Medulla oblongata (tissue), 1 donor: ENCODE measurements at regions not wholly inside any gene's neighbourhood (a gene's known extent, or its start where the extent isn't known, plus 50 kb on each side); places are given as distances from the start of the nearest gene placed in this dataset.
A peak's percentile ranks its signal among the peaks of the same experiment; 100 is the strongest.

Experiments used
- DNase-seq: peaks from one replicate; pipeline ENCODE4 v3.0.0-alpha.2; 2015; ENCODE audit errors: extremely low spot score

DNA sequence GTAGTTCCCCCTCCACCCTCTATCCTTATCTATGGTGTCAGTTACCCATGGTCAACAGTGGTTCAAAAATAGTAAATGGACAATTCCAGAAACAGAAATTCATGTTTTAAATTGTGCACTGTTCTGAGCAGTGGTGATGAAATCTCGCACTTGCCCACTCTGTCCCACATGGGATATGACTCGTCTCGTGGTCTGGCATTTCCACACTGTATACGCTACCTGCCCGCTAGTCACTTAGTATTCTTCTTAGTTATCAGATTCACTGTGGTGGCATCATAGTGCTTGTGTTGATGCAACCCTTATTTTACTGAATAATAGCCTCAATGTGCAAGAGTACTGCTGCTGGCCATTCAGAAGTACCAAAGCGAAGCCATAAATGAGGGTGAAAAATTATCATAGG lies 507.0 kb downstream of the SNAPC1 start:
- DNase-seq: no peak

GRCh38 chr14:62270236-62270635 lies 508.0 kb downstream of the SNAPC1 start:
- DNase-seq: no peak

DNA sequence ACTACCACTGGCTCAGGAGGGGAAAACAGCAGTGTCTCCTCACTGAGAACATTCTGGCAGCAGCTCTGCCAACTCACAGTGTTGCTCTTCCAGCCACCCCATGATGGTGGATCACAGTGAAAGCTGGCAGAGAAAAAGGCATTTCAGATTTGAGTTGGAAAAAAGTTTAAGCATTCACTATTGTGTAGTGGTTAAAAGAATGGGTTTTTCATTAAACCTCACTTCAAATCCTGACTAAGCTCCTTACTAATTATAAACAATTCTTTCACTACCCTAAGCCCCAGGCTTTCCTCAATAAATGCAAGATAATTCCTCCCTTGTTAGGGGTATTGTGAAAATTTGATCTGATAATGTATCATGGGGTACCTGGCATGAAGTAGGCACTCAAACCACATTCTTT lies 518.1 kb downstream of the SNAPC1 start:
- DNase-seq: peak; percentile 7

GRCh38 chr14:62283837-62284236 lies 521.6 kb downstream of the SNAPC1 start:
- DNase-seq: no peak

DNA sequence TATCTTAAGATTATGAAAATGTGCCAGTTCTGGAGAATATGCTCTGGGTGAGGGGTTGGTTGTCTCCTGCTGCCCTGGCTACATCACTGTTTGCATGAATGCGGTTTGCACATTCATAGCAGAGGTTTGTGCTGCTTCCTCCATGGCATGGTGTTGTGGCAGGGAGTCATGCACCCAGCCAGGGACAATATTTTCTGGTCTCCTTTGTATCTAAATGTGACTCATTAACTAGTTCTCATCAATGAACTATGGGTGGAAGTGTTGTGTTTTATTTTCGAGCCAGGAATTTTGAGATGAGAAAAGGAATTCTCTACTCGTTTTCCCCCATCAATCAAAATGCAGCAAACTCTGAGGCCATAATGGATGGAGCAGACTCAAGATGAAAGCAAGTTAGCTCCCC lies 527.3 kb downstream of the SNAPC1 start:
- DNase-seq: no peak

DNA sequence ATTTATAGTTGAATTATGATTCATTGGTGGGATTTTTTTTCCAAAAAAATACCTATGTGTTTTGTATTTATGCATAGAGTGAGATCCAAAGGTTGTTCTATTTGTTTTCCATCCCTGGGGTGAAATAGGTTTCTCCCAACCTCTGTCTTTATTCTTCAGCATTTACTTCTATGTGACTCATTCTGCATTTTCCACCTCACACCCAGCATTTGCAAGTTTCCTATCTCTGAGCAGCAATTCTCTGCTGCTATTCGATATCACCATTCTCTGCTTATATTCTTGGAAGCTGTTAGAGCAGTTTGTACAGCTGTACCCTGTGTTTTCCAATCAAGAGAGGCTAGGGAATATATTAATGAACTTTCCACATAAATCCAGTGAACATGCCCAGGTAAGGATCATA lies 538.9 kb downstream of the SNAPC1 start:
- DNase-seq: no peak

DNA sequence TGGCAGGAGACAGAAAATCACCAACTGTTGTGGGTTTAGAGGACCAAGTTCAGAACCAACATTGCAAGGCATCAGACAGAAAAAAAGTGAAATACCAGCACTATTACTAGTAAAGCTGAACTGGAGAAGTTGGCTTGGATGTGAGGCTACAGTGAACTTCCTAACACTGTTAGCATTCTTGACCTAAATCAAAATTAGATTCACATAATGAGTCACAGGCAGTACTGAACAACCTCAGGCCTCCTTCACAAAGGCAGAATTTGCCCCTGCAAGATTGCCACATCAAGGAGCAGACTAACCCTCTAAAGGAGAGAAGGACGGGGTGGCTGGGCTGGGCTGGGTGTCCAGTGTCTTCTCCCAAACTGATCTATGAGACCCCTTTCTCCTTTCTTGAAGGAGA lies 539.7 kb downstream of the SNAPC1 start:
- no peak for DNase-seq

GRCh38 chr14:62303437-62303836 lies 541.2 kb downstream of the SNAPC1 start:
- no peak for DNase-seq

- DNase-seq: no peak
Measured at GRCh38 chr14:62304257-62304656, 542.0 kb downstream of the SNAPC1 start.

DNA sequence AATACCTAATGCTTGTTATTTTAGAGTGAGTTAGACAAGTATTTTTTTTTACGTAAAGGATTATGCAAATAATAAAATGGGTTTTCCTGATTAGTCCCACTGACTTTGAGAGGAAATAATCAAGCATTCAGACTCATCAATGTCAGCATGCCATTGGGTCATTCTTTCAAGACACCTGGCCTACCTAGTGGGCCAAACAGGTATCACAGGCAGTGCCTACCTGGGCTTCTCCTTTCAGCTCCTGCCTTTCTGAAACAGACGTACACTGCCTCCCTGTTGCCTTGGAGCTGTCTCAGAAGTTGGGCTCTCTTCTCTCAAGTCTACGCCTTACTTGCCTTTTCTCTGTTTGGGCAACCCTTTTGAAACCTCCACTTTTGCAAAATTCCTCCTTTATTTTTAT lies 545.6 kb downstream of the SNAPC1 start:
- no peak for DNase-seq

GRCh38 chr14:62308316-62308715 lies 546.1 kb downstream of the SNAPC1 start:
- no peak for DNase-seq

- DNase-seq: no peak
Measured at GRCh38 chr14:62308891-62309290, 546.7 kb downstream of the SNAPC1 start.

DNA sequence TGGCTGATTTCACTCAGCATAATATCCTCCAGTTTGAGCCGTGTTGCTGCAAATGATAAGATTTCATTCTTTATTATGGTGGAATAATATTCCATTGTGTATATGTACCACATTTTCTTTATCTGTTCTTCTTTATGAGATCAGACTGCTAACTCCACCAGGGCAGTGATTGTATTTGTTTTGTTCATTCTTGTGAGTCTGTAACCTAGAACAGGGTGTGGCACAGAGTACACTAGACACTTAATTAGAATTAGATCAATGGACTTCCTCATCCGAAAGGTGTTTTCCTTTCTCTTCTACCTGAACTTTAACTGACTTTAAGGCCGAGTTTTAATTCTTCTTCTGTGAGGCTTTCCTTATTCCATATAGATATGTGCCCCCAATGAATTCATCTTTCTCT lies 551.0 kb downstream of the SNAPC1 start:
- no peak for DNase-seq

DNA sequence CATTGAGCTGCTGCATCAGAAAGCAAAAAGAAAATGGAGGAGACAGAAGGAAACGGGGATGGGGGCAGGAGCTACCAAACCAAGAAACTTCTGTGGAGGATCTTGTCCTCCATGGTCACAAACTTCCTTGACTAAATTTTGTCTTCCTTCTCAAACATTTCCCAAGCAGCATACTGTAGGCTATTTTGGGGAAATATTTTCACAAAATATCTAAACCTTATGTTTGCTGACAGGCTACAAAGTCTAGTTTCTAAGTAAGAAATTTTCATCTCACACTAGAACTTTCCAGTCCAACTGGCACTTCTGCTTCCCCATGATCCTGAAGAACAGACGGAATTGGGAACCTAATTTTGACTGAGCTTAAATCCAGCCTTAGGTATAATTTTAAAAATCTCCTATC lies 552.0 kb downstream of the SNAPC1 start:
- no peak for DNase-seq

- no peak for DNase-seq
Measured at GRCh38 chr14:62314871-62315270, 552.7 kb downstream of the SNAPC1 start.

DNA sequence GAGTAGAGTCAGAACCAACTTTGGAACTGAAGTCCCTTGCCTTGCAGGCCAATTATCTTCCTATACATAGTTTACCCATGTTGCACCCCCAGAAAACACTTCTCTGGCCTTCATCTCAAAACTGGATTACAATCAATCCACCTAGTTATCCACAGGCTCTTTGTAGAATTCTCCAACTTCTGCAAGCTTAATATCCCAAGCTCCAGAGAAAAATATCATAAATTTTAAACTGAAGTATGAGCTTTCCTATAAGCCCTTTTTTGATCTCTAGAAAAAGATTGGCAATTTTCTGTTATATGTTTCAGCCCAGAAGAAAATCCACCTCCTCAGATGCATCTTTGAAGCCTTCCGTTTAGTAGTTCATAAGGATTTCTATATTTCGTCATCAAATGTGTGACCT lies 553.4 kb downstream of the SNAPC1 start:
- no peak for DNase-seq

GRCh38 chr14:62322216-62322615 lies 560.0 kb downstream of the SNAPC1 start:
- DNase-seq: no peak

DNA sequence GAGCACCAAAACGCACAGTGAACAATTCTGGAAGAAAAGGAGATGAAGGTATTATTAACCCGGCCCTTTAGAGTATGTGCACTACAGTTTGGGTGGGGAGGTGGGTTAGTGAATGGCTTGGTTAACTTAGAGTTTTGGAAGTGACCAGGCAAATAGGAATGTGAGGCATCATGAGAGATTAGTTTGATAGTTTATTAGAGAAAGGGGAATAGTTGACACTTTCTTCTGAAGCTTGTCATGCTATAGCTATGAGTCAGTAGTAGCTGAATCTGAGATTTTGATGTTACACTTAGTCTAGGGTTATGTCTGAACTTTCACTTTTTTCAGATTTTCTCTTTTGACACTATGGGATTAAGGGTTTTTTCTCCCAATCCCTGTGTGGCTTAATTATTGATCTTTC lies 567.2 kb downstream of the SNAPC1 start:
- DNase-seq: no peak

DNA sequence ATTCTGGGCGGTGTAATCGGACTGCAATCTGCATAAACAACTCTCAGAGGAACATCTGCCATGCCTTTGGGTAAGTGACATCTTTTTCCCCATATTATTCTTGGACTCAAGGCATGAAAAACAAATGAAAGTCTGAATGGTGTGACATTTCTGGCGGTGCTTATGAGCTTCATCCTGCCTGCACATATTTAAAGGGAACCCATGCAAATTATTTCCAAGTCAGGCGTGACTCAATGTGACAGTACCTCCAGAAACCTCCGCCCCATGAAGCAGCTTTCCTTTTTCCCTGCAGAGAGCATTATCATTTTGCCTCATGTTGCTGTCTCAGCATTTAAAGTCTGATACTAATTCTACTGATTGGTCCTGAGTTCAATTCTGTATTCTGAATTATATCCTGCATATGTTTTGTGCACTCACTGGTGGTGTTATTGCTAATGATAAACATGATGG lies 585.4 kb downstream of the SNAPC1 start:
- no peak for DNase-seq

DNA sequence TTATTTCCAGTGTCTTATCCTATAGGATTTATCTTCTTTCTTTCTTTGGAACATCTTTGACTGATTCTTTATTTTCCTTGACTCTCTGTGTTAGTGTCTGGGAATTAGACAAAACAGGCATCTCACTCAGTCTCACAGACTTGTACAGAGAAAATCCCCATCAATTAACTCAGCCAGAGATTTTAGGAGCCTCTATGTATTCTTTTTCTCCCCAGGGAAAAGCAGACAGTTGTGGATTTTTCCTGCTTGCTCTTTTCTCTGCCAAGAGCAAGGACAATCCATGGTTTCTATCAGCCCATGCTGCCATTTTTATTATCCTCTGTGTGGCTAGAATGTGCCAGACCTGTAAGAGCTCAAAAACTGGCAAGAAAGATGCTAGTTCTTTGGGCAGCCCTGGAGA lies 595.1 kb downstream of the SNAPC1 start:
- no peak for DNase-seq

GRCh38 chr14:62364161-62364560 lies 601.9 kb downstream of the SNAPC1 start:
- DNase-seq: no peak

DNA sequence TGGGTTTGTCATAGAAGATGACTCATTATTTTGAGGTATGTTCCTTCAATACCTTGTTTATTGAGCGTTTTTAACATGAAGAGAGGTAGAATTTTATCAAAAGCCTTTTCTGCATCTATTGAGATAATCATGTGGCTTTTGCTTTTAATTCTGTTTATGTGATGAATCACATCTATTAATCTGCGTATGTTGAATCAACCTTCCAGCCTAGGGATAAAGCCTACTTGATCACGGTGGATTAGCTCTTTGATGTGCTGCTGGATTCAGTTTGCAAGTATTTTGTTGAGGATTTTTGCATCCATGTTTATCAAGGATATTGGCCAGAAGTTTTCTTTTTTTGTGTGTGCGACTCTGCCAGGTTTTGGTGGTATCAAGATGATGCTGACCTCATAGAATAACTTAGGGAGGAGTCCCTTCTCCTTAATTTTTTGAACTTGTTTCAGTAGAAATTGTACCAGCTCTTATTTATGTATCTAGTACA lies 602.6 kb downstream of the SNAPC1 start:
- no peak for DNase-seq

- no peak for DNase-seq
Measured at GRCh38 chr14:62369919-62370560, 607.8 kb downstream of the SNAPC1 start.

GRCh38 chr14:62373944-62374343 lies 611.7 kb downstream of the SNAPC1 start:
- DNase-seq: no peak
